HUES6 (cell line): ENCODE measurements at regions not wholly inside any gene's neighbourhood (a gene's known extent, or its start where the extent isn't known, plus 50 kb on each side); places are given as distances from the start of the nearest gene placed in this dataset.
"Not testable (repeated sequence)": the region's sequence is repeated elsewhere in the genome, so short reads cannot be mapped to it uniquely, and the experiment has no call there.

Experiments
- H3K27ac ChIP-seq: 2 replicates; pipeline ENCODE4 v1.7.0; 2013; ENCODE audit warnings: low read depth, mild to moderate bottlenecking, low read length, inconsistent platforms
- H3K27me3 ChIP-seq: 2 replicates; pipeline ENCODE4 v1.6.1; 2013; ENCODE audit warnings: low read length; ENCODE audit not compliant: control insufficient read depth, insufficient read depth
- H3K36me3 ChIP-seq: 2 replicates; pipeline ENCODE4 v1.6.1; 2013; ENCODE audit warnings: low read length; ENCODE audit not compliant: control insufficient read depth, insufficient read depth
- H3K4me1 ChIP-seq: 2 replicates; pipeline ENCODE4 v1.6.1; 2013; ENCODE audit warnings: low read length; ENCODE audit not compliant: control insufficient read depth, insufficient read depth
- H3K4me3 ChIP-seq: 2 replicates; pipeline ENCODE4 v1.5.1; 2013; ENCODE audit warnings: low read depth, low read length
- H3K9ac ChIP-seq: one replicate; pipeline ENCODE4 v1.6.1; 2013; ENCODE audit warnings: mild to moderate bottlenecking, low read length
- H3K9me3 ChIP-seq: 2 replicates; pipeline ENCODE4 v1.6.1; 2013; ENCODE audit warnings: low read depth, low read length; ENCODE audit not compliant: control insufficient read depth, insufficient read depth

GRCh38 chr9:42656789-42657188 lies 473.3 kb downstream of the SPATA31A6 start:
- H3K36me3 ChIP-seq, result not testable (repeated sequence)

GRCh38 chr9:42657496-42657895 lies 474.0 kb downstream of the SPATA31A6 start:
- not testable (repeated sequence) for H3K27ac ChIP-seq, H3K9ac ChIP-seq, H3K36me3 ChIP-seq, H3K27me3 ChIP-seq, H3K4me1 ChIP-seq, H3K9me3 ChIP-seq, H3K4me3 ChIP-seq

More at GRCh38 chr9:42656789-42657188, 473.3 kb downstream of the SPATA31A6 start:
- H3K27ac ChIP-seq, H3K27me3 ChIP-seq, H3K4me1 ChIP-seq, H3K4me3 ChIP-seq, H3K9ac ChIP-seq, H3K9me3 ChIP-seq: not testable (repeated sequence)

- H3K27me3 ChIP-seq, H3K9me3 ChIP-seq, H3K27ac ChIP-seq, H3K36me3 ChIP-seq, H3K4me1 ChIP-seq, H3K9ac ChIP-seq, H3K4me3 ChIP-seq: not testable (repeated sequence)
Measured at GRCh38 chr9:42697146-42697545, 513.7 kb downstream of the SPATA31A6 start.

GRCh38 chr9:42702890-42703289 lies 519.4 kb downstream of the SPATA31A6 start:
- not testable (repeated sequence) for H3K4me1 ChIP-seq, H3K36me3 ChIP-seq, H3K27ac ChIP-seq, H3K4me3 ChIP-seq, H3K9ac ChIP-seq, H3K27me3 ChIP-seq, H3K9me3 ChIP-seq

GRCh38 chr9:42724841-42725835 lies 541.7 kb downstream of the SPATA31A6 start:
- not testable (repeated sequence) for H3K9me3 ChIP-seq, H3K27me3 ChIP-seq, H3K4me3 ChIP-seq, H3K9ac ChIP-seq, H3K4me1 ChIP-seq, H3K36me3 ChIP-seq, H3K27ac ChIP-seq

GRCh38 chr9:42743030-42743814 lies 559.8 kb downstream of the SPATA31A6 start:
- peak overlapping the region; percentile 17 for H3K4me3 ChIP-seq
- not testable (repeated sequence) for H3K9me3 ChIP-seq, H3K9ac ChIP-seq, H3K27ac ChIP-seq, H3K27me3 ChIP-seq, H3K36me3 ChIP-seq, H3K4me1 ChIP-seq

GRCh38 chr9:42757251-42757650 lies 573.8 kb downstream of the SPATA31A6 start:
- H3K4me3 ChIP-seq, H3K4me1 ChIP-seq, H3K27ac ChIP-seq, H3K27me3 ChIP-seq, H3K9me3 ChIP-seq, H3K9ac ChIP-seq, H3K36me3 ChIP-seq: not testable (repeated sequence)

- not testable (repeated sequence) for H3K36me3 ChIP-seq, H3K9me3 ChIP-seq, H3K9ac ChIP-seq, H3K27ac ChIP-seq, H3K4me3 ChIP-seq, H3K4me1 ChIP-seq, H3K27me3 ChIP-seq
Measured at GRCh38 chr9:42759320-42759719, 575.9 kb downstream of the SPATA31A6 start.

GRCh38 chr9:42782201-42782600 lies 598.7 kb downstream of the SPATA31A6 start:
- H3K4me3 ChIP-seq, H3K36me3 ChIP-seq, H3K9ac ChIP-seq, H3K27ac ChIP-seq, H3K9me3 ChIP-seq, H3K27me3 ChIP-seq, H3K4me1 ChIP-seq: not testable (repeated sequence)

- not testable (repeated sequence) for H3K9ac ChIP-seq, H3K9me3 ChIP-seq, H3K36me3 ChIP-seq, H3K27ac ChIP-seq, H3K4me1 ChIP-seq, H3K27me3 ChIP-seq, H3K4me3 ChIP-seq
Measured at GRCh38 chr9:42792725-42793124, 609.3 kb downstream of the SPATA31A6 start.

GRCh38 chr9:42798571-42798970 lies 615.1 kb downstream of the SPATA31A6 start:
- not testable (repeated sequence) for H3K27me3 ChIP-seq, H3K4me3 ChIP-seq, H3K36me3 ChIP-seq, H3K4me1 ChIP-seq, H3K27ac ChIP-seq, H3K9me3 ChIP-seq, H3K9ac ChIP-seq
